SK-N-SH treated with all-trans-retinoic acid at 6 μM for 48 hours (cell line): ENCODE measurements at regions not wholly inside any gene's neighbourhood (a gene's known extent, or its start where the extent isn't known, plus 50 kb on each side); places are given as distances from the start of the nearest gene placed in this dataset.

Experiments
- CREB5 ChIP-seq: fragments of 250-450 bp; sonication (Bioruptor Pico); IDR thresholded peaks from 2 replicates; pipeline ENCODE4 v1.5.1; 2020; ENCODE audit warnings: low read depth, mild to moderate bottlenecking, moderate library complexity
- PPARA ChIP-seq: fragments of 250-450 bp; sonication (Bioruptor Pico); IDR thresholded peaks from 2 replicates; pipeline ENCODE4 v1.5.0; 2020; ENCODE audit warnings: mild to moderate bottlenecking, borderline replicate concordance
- ZFP30 ChIP-seq: fragments of 450-650 bp; formaldehyde crosslinking; IDR thresholded peaks from 2 replicates; pipeline ENCODE4 v1.5.0; 2022; ENCODE audit warnings: mild to moderate bottlenecking, moderate library complexity
- ZNF8 ChIP-seq: fragments of 450-650 bp; formaldehyde crosslinking; IDR thresholded peaks from 2 replicates; pipeline ENCODE4 v1.5.0; 2020; ENCODE audit warnings: mild to moderate bottlenecking, moderate library complexity
- TF ChIP-seq, protein P1 (sequence below): fragments of 250-450 bp; sonication (Bioruptor Pico); IDR thresholded peaks from 2 replicates; pipeline ENCODE4 v1.8.0; 2020; ENCODE audit warnings: mild to moderate bottlenecking, moderate library complexity, borderline replicate concordance

- TF ChIP-seq CREB5 (CRISPR knock-in tag) (no peak), PPARA (no peak), ZNF8 (CRISPR knock-in tag) (no peak), ZFP30 (CRISPR knock-in tag) (no peak)
- TF ChIP-seq, protein P1, sequence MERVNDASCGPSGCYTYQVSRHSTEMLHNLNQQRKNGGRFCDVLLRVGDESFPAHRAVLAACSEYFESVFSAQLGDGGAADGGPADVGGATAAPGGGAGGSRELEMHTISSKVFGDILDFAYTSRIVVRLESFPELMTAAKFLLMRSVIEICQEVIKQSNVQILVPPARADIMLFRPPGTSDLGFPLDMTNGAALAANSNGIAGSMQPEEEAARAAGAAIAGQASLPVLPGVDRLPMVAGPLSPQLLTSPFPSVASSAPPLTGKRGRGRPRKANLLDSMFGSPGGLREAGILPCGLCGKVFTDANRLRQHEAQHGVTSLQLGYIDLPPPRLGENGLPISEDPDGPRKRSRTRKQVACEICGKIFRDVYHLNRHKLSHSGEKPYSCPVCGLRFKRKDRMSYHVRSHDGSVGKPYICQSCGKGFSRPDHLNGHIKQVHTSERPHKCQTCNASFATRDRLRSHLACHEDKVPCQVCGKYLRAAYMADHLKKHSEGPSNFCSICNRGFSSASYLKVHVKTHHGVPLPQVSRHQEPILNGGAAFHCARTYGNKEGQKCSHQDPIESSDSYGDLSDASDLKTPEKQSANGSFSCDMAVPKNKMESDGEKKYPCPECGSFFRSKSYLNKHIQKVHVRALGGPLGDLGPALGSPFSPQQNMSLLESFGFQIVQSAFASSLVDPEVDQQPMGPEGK (CRISPR knock-in tag) = no peak
Measured at GRCh38 chr6:170096803-170097504, 193.9 kb downstream of the DLL1 start.
